ENCODE measurements at regions not wholly inside any gene's neighbourhood (a gene's known extent, or its start where the extent isn't known, plus 50 kb on each side); places are given as distances from the start of the nearest gene placed in this dataset.

GRCh38 chr1:198399452-198399851, 141.0 kb downstream of the ATP6V1G3 start:
- no peak for TF ChIP-seq POLR2AphosphoS5 (IDR thresholded peaks at IDR 0.05)
- no peak for TF ChIP-seq CTCF (IDR thresholded peaks at IDR 0.05)
- no peak for TF ChIP-seq EP300 (IDR thresholded peaks at IDR 0.05)
- TF ChIP-seq POLR2A (IDR thresholded peaks at IDR 0.05), result no peak
- no peak for DNase-seq (ENCODE audit: low spot score in 2 of 2)
- Histone ChIP-seq H3K27ac (no peak overlapping the region), H3K36me3 (no peaks in the 10 kb centered on the region), H3K27me3 (no peaks in the 10 kb centered on the region), H3K4me3 (no peak overlapping the region), H3K4me1 (no peaks in the 10 kb centered on the region), H3K9me3 (no peaks in the 10 kb centered on the region)
- 67% methylated on average over 1 of the region's 1 CpG for WGBS

GRCh38 chr1:198397208-198397808, 143.2 kb downstream of the ATP6V1G3 start:
- Histone ChIP-seq H3K36me3 (no peaks in the 10 kb centered on the region), H3K9me3 (no peaks in the 10 kb centered on the region), H3K4me3 (no peak overlapping the region), H3K27ac (no peak overlapping the region), H3K4me1 (no peaks in the 10 kb centered on the region), H3K27me3 (no peaks in the 10 kb centered on the region)
- 83% methylated on average over 2 of the region's 2 CpGs for WGBS
- no peak for TF ChIP-seq CTCF (IDR thresholded peaks at IDR 0.05)
- TF ChIP-seq POLR2AphosphoS5 (IDR thresholded peaks at IDR 0.05), result no peak
- TF ChIP-seq POLR2A (IDR thresholded peaks at IDR 0.05), result no peak
- TF ChIP-seq EP300 (IDR thresholded peaks at IDR 0.05), result no peak
- DNase-seq (ENCODE audit: low spot score in 2 of 2), result no peak

GRCh38 chr1:198391393-198392020, 149.0 kb downstream of the ATP6V1G3 start:
- no peaks in the 10 kb centered on the region for H3K27me3 ChIP-seq
- no peak overlapping the region for H3K27ac ChIP-seq
- H3K9me3 ChIP-seq, result no peaks in the 10 kb centered on the region
- H3K4me3 ChIP-seq, result no peak overlapping the region
- WGBS, result 61% methylated on average over 10 of the region's 10 CpGs
- no peaks in the 10 kb centered on the region for H3K36me3 ChIP-seq
- no peak for DNase-seq (ENCODE audit: low spot score in 2 of 2)
- TF ChIP-seq CTCF (IDR thresholded peaks at IDR 0.05) (no peak), POLR2AphosphoS5 (IDR thresholded peaks at IDR 0.05) (no peak), POLR2A (IDR thresholded peaks at IDR 0.05) (no peak), EP300 (IDR thresholded peaks at IDR 0.05) (no peak)
- H3K4me1 ChIP-seq, result no peaks in the 10 kb centered on the region

GRCh38 chr1:198387587-198387986, 152.9 kb downstream of the ATP6V1G3 start:
- H3K27me3 ChIP-seq, result no peaks in the 10 kb centered on the region
- WGBS, result 62% methylated on average over 3 of the region's 3 CpGs
- no peak overlapping the region for H3K4me3 ChIP-seq
- TF ChIP-seq POLR2AphosphoS5 (IDR thresholded peaks at IDR 0.05) (no peak), EP300 (IDR thresholded peaks at IDR 0.05) (no peak), POLR2A (IDR thresholded peaks at IDR 0.05) (no peak), CTCF (IDR thresholded peaks at IDR 0.05) (no peak)
- no peaks in the 10 kb centered on the region for H3K4me1 ChIP-seq
- H3K9me3 ChIP-seq, result no peaks in the 10 kb centered on the region
- no peaks in the 10 kb centered on the region for H3K36me3 ChIP-seq
- no peak for DNase-seq (ENCODE audit: low spot score in 2 of 2)
- no peak overlapping the region for H3K27ac ChIP-seq

GRCh38 chr1:198380275-198380674, 160.2 kb downstream of the ATP6V1G3 start:
- no peak overlapping the region for H3K4me3 ChIP-seq
- DNase-seq (ENCODE audit: low spot score in 2 of 2), result no peak
- H3K4me1 ChIP-seq, result no peaks in the 10 kb centered on the region
- H3K27ac ChIP-seq, result no peak overlapping the region
- H3K27me3 ChIP-seq, result no peaks in the 10 kb centered on the region
- no peaks in the 10 kb centered on the region for H3K36me3 ChIP-seq
- H3K9me3 ChIP-seq, result no peaks in the 10 kb centered on the region
- TF ChIP-seq POLR2A (IDR thresholded peaks at IDR 0.05) (no peak), CTCF (IDR thresholded peaks at IDR 0.05) (no peak), POLR2AphosphoS5 (IDR thresholded peaks at IDR 0.05) (no peak), EP300 (IDR thresholded peaks at IDR 0.05) (no peak)
